Stimulated activated CD4-positive, alpha-beta T cell treated with anti-CD3 and anti-CD28 coated beads, TNF-alpha, amount 100 ng/mL, for 24 hours (primary cell): ENCODE measurements at regions not wholly inside any gene's neighbourhood (a gene's known extent, or its start where the extent isn't known, plus 50 kb on each side); places are given as distances from the start of the nearest gene placed in this dataset.
"Not testable (repeated sequence)": the region's sequence is repeated elsewhere in the genome, so short reads cannot be mapped to it uniquely, and the experiment has no call there.

Experiments used
- DNase-seq, 3 experiments: peaks; one replicate each; pipeline ENCODE4 v3.0.0-alpha.2; 2020; ENCODE audit warnings: low read depth in 3 of 3

- DNase-seq: no peak
These were observed 129.7 kb upstream of the SLC4A4 start for GRCh38 chr4:71209161-71209560.

GRCh38 chr4:71210823-71211222 lies 128.0 kb upstream of the SLC4A4 start:
- DNase-seq: no peak

- DNase-seq: no peak
These were observed 127.1 kb upstream of the SLC4A4 start for GRCh38 chr4:71211748-71212147.

- DNase-seq: no peak
These were observed 126.6 kb upstream of the SLC4A4 start for GRCh38 chr4:71212216-71212615.

DNA sequence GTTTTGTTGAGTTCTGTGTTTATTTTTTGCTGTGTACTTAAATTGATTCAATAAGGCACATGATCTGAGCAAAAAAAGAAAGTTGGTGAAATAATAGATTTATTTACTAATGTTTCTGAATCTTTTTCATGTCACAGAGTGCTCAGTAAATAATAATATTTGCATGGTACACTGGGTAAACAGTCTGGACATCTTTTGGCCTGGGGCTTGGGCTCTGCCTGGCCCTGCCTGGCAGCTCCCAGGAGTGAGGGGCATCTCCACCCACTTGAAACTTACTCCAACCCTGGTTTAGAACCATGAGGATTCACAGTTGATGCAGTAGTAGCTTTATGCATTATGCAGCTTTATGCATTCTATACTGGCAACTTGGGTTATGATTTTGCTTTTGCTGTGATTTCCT lies 124.2 kb upstream of the SLC4A4 start:
- DNase-seq: no peak

DNA sequence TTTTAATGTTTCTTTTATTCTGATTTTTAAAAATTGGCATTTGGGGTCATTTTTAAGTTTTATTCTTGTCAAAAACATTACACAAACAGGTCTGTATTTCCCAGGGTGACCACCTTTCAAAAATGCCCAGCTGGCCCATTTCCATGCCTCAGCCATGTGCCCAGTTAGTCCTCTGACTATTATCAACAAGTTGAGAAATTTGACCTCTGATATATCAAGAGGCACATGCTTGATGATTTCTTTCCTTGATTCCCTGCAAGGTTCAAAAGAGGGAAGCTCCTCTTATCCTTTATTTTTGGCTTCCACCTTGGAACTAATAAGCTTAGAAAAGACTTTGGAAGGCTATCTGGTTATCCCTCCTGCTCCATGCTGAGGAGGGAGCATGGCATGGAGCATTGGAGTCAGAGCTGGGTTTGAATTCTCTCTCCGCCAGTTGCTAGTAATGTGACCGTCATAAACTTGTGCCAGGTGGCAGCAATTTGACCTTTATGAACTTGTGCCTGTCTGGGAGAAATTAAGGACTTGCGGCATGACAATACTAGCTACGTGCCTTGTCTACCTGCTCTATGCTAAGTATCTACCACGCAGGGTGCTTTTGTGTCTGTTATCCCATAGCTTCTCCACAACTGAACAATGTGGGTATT lies 122.4 kb upstream of the SLC4A4 start:
- no peak for DNase-seq

DNA sequence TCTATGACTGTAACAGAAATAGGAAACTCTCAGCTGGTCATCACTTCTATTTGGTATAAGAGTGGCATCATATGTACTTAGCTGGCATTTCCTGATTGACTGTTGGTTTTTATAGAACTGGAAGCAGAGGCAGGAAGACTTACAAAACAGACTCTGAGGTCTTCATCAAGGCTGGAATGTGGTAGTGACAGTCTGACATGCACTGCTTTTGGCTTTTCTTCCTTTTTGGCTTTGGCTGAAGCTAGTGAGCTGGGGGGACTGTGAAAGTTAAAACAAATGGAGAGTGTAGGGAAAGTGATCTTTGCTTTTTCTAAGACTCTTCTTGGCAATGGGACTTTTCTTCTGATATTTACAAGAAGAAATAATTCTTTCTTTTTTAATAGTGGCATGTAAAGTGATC lies 121.1 kb upstream of the SLC4A4 start:
- DNase-seq: no peak

GRCh38 chr4:71220848-71221247 lies 118.0 kb upstream of the SLC4A4 start:
- not testable (repeated sequence) for DNase-seq

DNA sequence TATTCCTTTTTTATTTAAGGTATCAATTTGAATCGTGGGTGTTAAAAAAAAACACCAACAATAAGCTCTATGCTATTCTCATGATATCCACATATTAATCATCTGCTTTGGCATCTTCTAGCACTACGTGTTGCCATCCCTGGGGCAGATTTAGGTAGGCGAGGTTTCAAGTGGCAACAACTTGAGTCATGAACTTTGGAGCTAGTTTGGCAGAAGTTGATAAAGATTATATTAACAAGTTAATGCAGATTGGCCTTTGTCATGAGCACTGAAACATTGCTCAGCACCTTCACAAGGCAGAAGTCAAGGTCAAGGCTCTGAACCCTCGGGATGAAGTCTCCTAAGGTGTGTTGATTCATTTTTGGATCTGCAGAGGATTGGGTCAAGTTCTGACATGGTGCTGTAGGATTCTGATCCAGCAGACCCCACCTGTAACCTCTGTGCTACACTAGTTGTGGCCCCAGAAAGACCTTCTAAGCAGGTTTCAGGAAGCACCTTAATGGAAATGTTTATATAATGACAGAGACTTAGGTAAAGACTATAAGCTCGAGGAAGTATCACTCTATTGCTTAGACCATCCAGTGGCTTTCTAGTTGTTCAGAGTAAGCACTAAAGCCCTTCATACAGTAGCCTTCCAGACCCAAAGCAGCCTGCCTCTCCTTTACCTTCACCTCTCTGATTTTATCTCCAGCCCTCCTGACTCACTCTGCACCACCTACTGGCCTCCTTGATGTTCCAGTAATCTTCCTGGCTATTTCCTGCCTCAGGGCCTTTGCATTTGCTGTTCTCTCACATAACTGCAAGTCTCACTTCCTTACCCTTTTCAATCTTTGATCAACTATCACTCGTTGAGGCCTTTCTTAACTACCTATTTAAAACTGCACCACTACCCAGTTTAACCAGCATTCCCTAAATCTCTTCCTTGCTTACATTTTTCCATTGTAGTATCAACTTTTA lies 117.0 kb upstream of the SLC4A4 start:
- DNase-seq: no peak

GRCh38 chr4:71222661-71223060 lies 116.2 kb upstream of the SLC4A4 start:
- no peak for DNase-seq

- DNase-seq: no peak
These were observed 109.1 kb upstream of the SLC4A4 start for GRCh38 chr4:71229477-71230270.

DNA sequence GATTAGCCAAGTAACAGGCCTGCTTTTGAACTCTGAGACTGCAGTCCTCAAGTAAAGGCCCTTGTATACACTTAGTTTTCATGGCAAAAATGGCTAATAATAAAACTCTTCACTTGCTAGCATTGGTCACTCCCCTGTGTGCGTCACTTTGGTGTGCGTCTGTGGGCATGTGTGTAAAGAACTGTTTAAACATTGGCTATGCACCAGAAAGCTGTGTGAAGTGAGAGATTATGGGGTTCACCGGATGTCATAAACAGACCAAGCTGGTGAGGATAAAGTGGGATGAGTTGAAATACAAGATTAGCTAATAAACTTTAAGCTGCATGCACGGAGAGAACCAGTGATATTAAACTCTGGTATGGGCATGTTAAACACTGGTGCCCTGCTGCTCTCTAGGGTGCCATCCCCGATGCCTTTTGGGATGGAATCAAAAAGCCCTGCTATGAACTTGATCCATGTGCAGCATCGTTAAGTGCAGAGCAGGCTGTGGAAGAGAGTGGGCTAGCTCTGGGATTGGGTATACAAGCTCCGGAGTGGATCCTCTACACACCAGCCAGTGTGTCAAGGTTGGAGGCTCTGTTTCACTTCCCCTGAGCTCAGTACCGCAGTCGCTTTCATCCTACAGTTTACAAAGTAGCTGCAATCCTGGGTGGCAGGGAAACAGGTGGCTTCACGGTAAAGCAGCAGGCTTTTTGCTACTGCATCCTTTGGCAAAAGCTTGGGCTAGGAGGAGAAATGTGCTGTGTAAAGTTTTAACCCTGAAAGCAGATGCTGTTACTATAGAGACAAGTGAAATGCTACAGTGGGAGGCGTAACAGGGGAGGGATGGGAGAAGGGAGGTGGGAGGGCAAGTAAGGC lies 108.3 kb upstream of the SLC4A4 start:
- DNase-seq: no peak

GRCh38 chr4:71231129-71232055 lies 107.4 kb upstream of the SLC4A4 start:
- no peak for DNase-seq

- no peak for DNase-seq
These were observed 106.8 kb upstream of the SLC4A4 start for GRCh38 chr4:71232056-71232430.

GRCh38 chr4:71232846-71233245 lies 106.0 kb upstream of the SLC4A4 start:
- DNase-seq: no peak

- no peak for DNase-seq
These were observed 103.3 kb upstream of the SLC4A4 start for GRCh38 chr4:71235311-71236201.

DNA sequence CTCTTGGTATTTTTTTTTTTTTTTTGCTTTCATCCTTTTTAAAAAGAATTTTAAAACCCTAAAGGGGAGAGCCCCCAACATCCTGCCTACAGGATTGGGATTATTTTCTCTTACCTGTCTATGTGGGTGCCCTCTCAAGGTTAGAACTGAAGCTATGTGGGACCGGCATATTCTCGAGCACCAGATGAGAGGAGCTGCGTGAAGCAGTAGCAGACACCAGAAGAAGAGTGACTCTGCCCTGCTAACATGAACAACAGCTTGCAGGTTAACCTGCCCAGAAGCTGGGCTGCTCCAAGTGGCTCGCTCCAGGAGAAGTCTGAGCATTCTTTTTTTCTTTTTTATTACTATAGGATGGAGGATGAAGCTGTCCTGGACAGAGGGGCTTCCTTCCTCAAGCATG lies 102.6 kb upstream of the SLC4A4 start:
- DNase-seq: no peak

DNA sequence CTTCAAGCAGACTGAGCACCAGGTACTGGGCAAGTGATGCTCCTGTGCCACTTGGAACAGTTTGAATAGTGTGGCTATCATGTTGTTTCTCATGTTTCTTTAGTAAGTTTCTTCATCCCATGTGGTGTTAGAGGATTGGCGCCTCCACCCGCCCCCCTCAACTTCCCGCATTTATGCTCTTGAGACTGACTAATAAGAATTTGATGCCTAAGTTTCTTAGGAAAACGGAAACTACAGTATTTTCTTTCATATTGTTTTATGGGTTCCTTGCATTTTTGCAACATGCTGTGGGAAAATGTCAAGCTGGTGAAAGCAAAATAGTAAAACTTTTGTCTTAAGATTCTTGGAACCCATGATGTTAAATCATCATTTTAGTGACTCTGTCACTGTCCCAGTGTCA lies 101.2 kb upstream of the SLC4A4 start:
- DNase-seq: no peak

DNA sequence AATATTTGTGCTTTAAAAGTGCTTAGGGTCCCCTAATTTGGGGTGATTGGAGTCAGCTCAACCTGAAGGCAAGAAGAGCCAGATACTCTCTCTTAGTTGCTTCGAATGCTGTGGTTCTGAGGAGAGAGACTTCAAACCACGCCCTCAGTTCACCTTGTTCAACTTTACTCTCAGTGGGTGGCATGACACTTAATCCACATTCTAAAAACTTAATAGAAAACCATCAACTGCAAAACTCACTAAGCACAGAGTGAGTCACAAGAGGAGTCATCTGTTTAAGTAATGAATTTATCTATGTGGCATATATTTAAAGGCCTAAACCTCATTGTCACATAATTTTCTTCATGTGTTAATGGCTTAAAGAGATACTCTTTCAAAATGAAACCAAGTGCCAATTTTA lies 99.5 kb upstream of the SLC4A4 start:
- DNase-seq: no peak
